Endothelial cell of umbilical vein (primary cell): ENCODE measurements at regions not wholly inside any gene's neighbourhood (a gene's known extent, or its start where the extent isn't known, plus 50 kb on each side); places are given as distances from the start of the nearest gene placed in this dataset.

Experiments
- BruUV-seq: library from RNA; stranded (reverse); fragments of 400-500 nt; replicated peaks from 2 replicates; lab custom pipeline; 2021; lab: Mats Ljungman, UMichigan
- CTCF ChIA-PET: fragments of 300-600, 350-600 bp; sonication (Branson Sonifier 250); formaldehyde crosslinking; loops from one replicate; lab custom pipeline; 2021; ENCODE audit warnings: antibody characterized with exemption, inconsistent platforms; lab: Charles Lee
- POLR2A ChIA-PET: fragments of 300-600, 350-600 bp; sonication (Branson Sonifier 250); formaldehyde crosslinking; loops from one replicate; lab custom pipeline; 2021; ENCODE audit warnings: antibody characterized with exemption, inconsistent platforms; lab: Charles Lee
- DNase-seq: peaks from one replicate; pipeline ENCODE4 v3.0.0-alpha.2; 2011; ENCODE audit warnings: low read depth, low spot score
- FAIRE-seq: peaks from 2 replicates; lab custom pipeline; 2011; peaks lifted over from hg19 to GRCh38; lab: Jason Lieb, UNC
- H2AFZ ChIP-seq: 2 replicates; pipeline ENCODE4 v1.6.0; 2012; ENCODE audit warnings: low read depth, low read length, control low read depth, inconsistent platforms
- H3K27ac ChIP-seq: 2 replicates; pipeline ENCODE4 v1.5.1; 2011; ENCODE audit warnings: low read depth, mild to moderate bottlenecking, control low read depth, low read length, moderate library complexity; ENCODE audit not compliant: insufficient read depth
- H3K27me3 ChIP-seq, 2 experiments: 2 replicates each; pipeline versions ENCODE4 v1.6.0 to v1.6.1; 2011; ENCODE audit warnings: low read length in 2 of 2, mixed read lengths in 1 of 2; ENCODE audit not compliant: control insufficient read depth in 2 of 2, insufficient read depth in 2 of 2
- H3K36me3 ChIP-seq, 2 experiments: 2 replicates in 1 of 2; 3 replicates in 1 of 2; pipeline ENCODE4 v1.5.1; 2011; ENCODE audit warnings: low read length in 2 of 2, mild to moderate bottlenecking in 1 of 2, moderate library complexity in 1 of 2; ENCODE audit not compliant: control insufficient read depth in 2 of 2, insufficient read depth in 2 of 2; ENCODE audit errors: extremely low read depth in 1 of 2
- H3K4me1 ChIP-seq: 3 replicates; pipeline ENCODE4 v1.5.1; 2011; ENCODE audit warnings: mild to moderate bottlenecking, low read length; ENCODE audit not compliant: control insufficient read depth, insufficient read depth; ENCODE audit errors: extremely low read depth
- H3K4me2 ChIP-seq: 2 replicates; pipeline ENCODE4 v1.6.1; 2011; ENCODE audit warnings: low read length, control low read depth, mixed read lengths; ENCODE audit not compliant: insufficient read depth
- H3K4me3 ChIP-seq, 3 experiments: fragments of 200-600 bp in 1 of 3; sonication (generic), shearing (Covaris generic) in 1 of 3; replicated peaks in 1 of 3; 2 replicates each; pipeline ENCODE4 v1.5.1; 2011 to 2016; ENCODE audit warnings: control low read depth in 3 of 3, low read length in 3 of 3, mild to moderate bottlenecking in 2 of 3, inconsistent platforms in 1 of 3, low read depth in 1 of 3, moderate library complexity in 1 of 3; ENCODE audit not compliant: insufficient read depth in 1 of 3
- H3K79me2 ChIP-seq: 2 replicates; pipeline ENCODE4 v1.6.0; 2012; ENCODE audit warnings: low read length, inconsistent platforms; ENCODE audit not compliant: control insufficient read depth, insufficient read depth
- H3K9ac ChIP-seq: replicated peaks from 2 replicates; pipeline ENCODE3; 2011; ENCODE audit warnings: low read length, control low read depth; ENCODE audit not compliant: insufficient read depth; ENCODE audit errors: extremely low read depth
- H3K9me1 ChIP-seq: replicated peaks from 3 replicates; pipeline ENCODE4 v1.6.0; 2011; ENCODE audit warnings: mild to moderate bottlenecking, low read length; ENCODE audit not compliant: control insufficient read depth, insufficient read depth; ENCODE audit errors: extremely low read depth
- H3K9me3 ChIP-seq: replicated peaks from 2 replicates; pipeline ENCODE4 v1.5.1; 2012; ENCODE audit warnings: low read length, inconsistent platforms; ENCODE audit not compliant: control insufficient read depth, insufficient read depth
- H4K20me1 ChIP-seq: replicated peaks from 2 replicates; pipeline ENCODE3; 2011; ENCODE audit warnings: mild to moderate bottlenecking, low read length; ENCODE audit not compliant: control insufficient read depth, insufficient read depth; ENCODE audit errors: extremely low read depth
- EZH2 ChIP-seq: IDR thresholded peaks from 2 replicates; pipeline ENCODE4 v1.6.1; 2012; ENCODE audit warnings: borderline replicate concordance, low read depth, mild to moderate bottlenecking, moderate library complexity, low read length, inconsistent platforms; ENCODE audit not compliant: severe bottlenecking
- FOS ChIP-seq: IDR thresholded peaks from 2 replicates; pipeline ENCODE4 v1.6.1; 2011; ENCODE audit warnings: mild to moderate bottlenecking, low read length, moderate library complexity, borderline replicate concordance; ENCODE audit not compliant: insufficient read depth
- GATA2 ChIP-seq: IDR thresholded peaks from 2 replicates; pipeline ENCODE4 v1.7.0; 2011; ENCODE audit warnings: low read depth, mild to moderate bottlenecking, moderate library complexity, mixed read lengths, low read length; ENCODE audit not compliant: insufficient read length, insufficient read depth
- JUN ChIP-seq: IDR thresholded peaks from 2 replicates; pipeline ENCODE4 v1.6.1; 2011; ENCODE audit warnings: borderline replicate concordance, low read depth; ENCODE audit not compliant: insufficient read length, insufficient read depth
- MYC ChIP-seq: IDR thresholded peaks from one replicate; pipeline ENCODE4 v1.6.1; 2011; ENCODE audit warnings: mild to moderate bottlenecking, low read depth, low read length
- POLR2A ChIP-seq: IDR thresholded peaks from 2 replicates; pipeline ENCODE4 v1.6.1; 2012; ENCODE audit warnings: low read depth, mild to moderate bottlenecking, control low read depth, low read length
- POLR2AphosphoS5 ChIP-seq: IDR thresholded peaks from 2 replicates; pipeline ENCODE4 v1.6.1; 2012; ENCODE audit warnings: low read depth, mild to moderate bottlenecking, control low read depth, low read length, moderate library complexity; ENCODE audit not compliant: insufficient read depth
- dilution Hi-C: fragments of 300-500 bp; cut with MboI; formaldehyde crosslinking; loops from one replicate; pipeline ENCODE4 v1.15.0; 2019; ENCODE audit warnings: low sequenced_read_pairs; ENCODE audit not compliant: extremely low pct_ligation_motif_present
- intact Hi-C: fragments of 100-400 bp; cut with micrococcal nuclease; formaldehyde crosslinking; loops from one replicate; pipeline ENCODE4 v1.10.0; 2022
- TF ChIP-seq, protein P1 (sequence below): IDR thresholded peaks from 2 replicates; pipeline ENCODE4 v1.6.1; 2011; ENCODE audit not compliant: insufficient read depth, insufficient read length
- TF ChIP-seq, protein P2 (sequence below), 2 donors: IDR thresholded peaks; 1 replicate in 1 of 2; 2 replicates in 1 of 2; pipeline ENCODE4 v1.5.1; 2011; ENCODE audit warnings: low read length in 2 of 2, mild to moderate bottlenecking in 2 of 2, moderate library complexity in 2 of 2, control low read depth in 1 of 2, inconsistent platforms in 1 of 2, low read depth in 1 of 2; ENCODE audit not compliant: insufficient read depth in 1 of 2; ENCODE audit errors: extremely low read depth in 1 of 2

DNA sequence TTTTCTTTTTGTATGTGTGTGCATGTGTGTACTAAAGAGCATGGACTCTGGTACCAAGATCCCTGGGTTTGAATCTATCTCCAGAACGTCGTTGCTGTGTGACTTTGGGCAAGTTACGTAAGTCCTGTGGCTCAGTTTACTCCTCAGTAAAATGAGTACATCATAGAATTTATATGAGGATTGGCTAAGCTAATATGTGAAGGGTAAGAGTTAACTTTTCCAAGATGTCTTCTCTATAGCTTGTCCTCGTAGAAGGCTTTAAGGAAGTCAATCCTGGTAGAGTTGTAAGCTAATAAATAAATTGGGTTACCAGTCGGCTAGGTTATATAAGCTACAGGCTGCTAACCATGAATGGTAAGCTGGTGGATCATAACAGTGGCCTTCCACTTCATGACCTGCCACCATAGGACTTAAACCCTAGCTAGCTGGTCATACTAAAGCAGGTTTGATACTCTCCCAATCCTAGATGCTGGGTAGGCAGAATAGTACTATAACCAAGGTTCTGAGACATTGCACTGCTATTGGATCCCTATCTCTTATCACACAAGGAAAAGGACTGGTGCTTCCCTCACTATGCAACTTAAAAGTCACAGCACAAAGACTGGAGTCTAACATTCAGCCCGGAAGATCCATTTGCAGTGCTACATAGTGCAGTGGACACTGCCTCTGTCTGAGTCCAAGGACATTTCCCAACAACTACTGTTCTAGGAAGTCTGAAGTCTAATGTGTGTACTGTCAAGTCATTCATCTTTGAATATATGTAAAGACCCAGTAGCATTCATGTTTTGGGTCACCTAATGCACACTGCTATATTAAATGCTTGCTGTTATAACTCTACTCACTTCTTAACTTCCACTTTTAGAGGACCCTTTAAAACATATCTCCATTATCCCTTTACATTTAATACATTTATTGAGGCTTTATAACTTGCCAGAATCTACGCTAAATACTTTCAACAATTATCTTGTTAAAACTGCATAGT lies 156.2 kb downstream of the CRPPA start:
- dilution Hi-C loops: no loop called here

More for the DNA sequence above, 156.2 kb downstream of the CRPPA start:
- Histone ChIP-seq H4K20me1 (no peaks in the 10 kb centered on the region), H3K27me3 (no peaks in the 10 kb centered on the region), H2AFZ (no peak overlapping the region), H3K4me3 (no peak overlapping the region), H3K79me2 (no peaks in the 10 kb centered on the region), H3K36me3 (no peaks in the 10 kb centered on the region), H3K9me1 (no peaks in the 10 kb centered on the region), H3K4me2 (no peak overlapping the region), H3K27ac (no peak overlapping the region), H3K9me3 (no peaks in the 10 kb centered on the region), H3K4me1 (no peaks in the 10 kb centered on the region), H3K9ac (no peak overlapping the region)
- intact Hi-C loops: no loop called here
- no TSS peak for BruUV-seq
- DNase-seq (no peak), FAIRE-seq (no peak)
- CTCF ChIA-PET: no interaction called here
- TF ChIP-seq MYC (no peak), FOS (no peak), POLR2AphosphoS5 (no peak), GATA2 (no peak), POLR2A (no peak), EZH2 (no peak), JUN (no peak)
- TF ChIP-seq, protein P1, sequence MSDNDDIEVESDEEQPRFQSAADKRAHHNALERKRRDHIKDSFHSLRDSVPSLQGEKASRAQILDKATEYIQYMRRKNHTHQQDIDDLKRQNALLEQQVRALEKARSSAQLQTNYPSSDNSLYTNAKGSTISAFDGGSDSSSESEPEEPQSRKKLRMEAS: no peak
- TF ChIP-seq, protein P2, sequence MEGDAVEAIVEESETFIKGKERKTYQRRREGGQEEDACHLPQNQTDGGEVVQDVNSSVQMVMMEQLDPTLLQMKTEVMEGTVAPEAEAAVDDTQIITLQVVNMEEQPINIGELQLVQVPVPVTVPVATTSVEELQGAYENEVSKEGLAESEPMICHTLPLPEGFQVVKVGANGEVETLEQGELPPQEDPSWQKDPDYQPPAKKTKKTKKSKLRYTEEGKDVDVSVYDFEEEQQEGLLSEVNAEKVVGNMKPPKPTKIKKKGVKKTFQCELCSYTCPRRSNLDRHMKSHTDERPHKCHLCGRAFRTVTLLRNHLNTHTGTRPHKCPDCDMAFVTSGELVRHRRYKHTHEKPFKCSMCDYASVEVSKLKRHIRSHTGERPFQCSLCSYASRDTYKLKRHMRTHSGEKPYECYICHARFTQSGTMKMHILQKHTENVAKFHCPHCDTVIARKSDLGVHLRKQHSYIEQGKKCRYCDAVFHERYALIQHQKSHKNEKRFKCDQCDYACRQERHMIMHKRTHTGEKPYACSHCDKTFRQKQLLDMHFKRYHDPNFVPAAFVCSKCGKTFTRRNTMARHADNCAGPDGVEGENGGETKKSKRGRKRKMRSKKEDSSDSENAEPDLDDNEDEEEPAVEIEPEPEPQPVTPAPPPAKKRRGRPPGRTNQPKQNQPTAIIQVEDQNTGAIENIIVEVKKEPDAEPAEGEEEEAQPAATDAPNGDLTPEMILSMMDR (IDR thresholded peaks at IDR 0.05; ENCODE audit: extremely low read depth in 1 of 2, insufficient read depth in 1 of 2, low read depth in 1 of 2, low read length in 2 of 2): no peak
- POLR2A ChIA-PET: no interaction called here
